Panc1 (cell line): ENCODE measurements at regions not wholly inside any gene's neighbourhood (a gene's known extent, or its start where the extent isn't known, plus 50 kb on each side); places are given as distances from the start of the nearest gene placed in this dataset.

Source experiments
- ATAC-seq: fragments of 200-7000 bp; cut with Tn5 transposase; 2 replicates; pipeline ENCODE4 v1.9.1; 2020; ENCODE audit warnings: mild to moderate bottlenecking, moderate library complexity
- BruUV-seq: library from RNA; stranded (reverse); fragments of 400-500 nt; replicated peaks from 2 replicates; lab custom pipeline; 2021; lab: Mats Ljungman, UMichigan
- CTCF ChIA-PET: fragments of 300-600 bp; sonication (Branson Sonifier 250); formaldehyde crosslinking; loops from one replicate; lab custom pipeline; 2022; ENCODE audit warnings: antibody characterized with exemption; lab: Charles Lee
- POLR2A ChIA-PET: fragments of 300-600 bp; sonication (Branson Sonifier 250); formaldehyde crosslinking; loops from one replicate; lab custom pipeline; 2022; ENCODE audit warnings: antibody characterized with exemption; lab: Charles Lee
- DNase-seq: peaks from one replicate; pipeline ENCODE4 v3.0.0-alpha.2; 2010; ENCODE audit warnings: low read depth, low spot score
- H3K27ac ChIP-seq: 2 replicates; pipeline ENCODE4 v1.5.1; 2011; ENCODE audit warnings: mild to moderate bottlenecking, low read length, inconsistent platforms
- H3K27me3 ChIP-seq: fragments of 200-500 bp; sonication (Bioruptor generic); 2 replicates; pipeline ENCODE4 v1.6.0; 2014; ENCODE audit warnings: low read length, inconsistent platforms; ENCODE audit not compliant: control insufficient read depth, insufficient read depth
- H3K36me3 ChIP-seq: fragments of 200-500 bp; sonication (Bioruptor generic); 2 replicates; pipeline ENCODE4 v1.5.1; 2014; ENCODE audit warnings: inconsistent platforms, mild to moderate bottlenecking, low read length, moderate library complexity; ENCODE audit not compliant: control insufficient read depth, insufficient read depth
- H3K4me1 ChIP-seq: 2 replicates; pipeline ENCODE4 v1.5.1; 2011; ENCODE audit warnings: inconsistent platforms, mild to moderate bottlenecking, low read length, moderate library complexity; ENCODE audit not compliant: control insufficient read depth, insufficient read depth
- H3K4me3 ChIP-seq, 2 experiments: 2 replicates each; pipeline ENCODE4 v1.5.1; 2011 to 2012; ENCODE audit warnings: low read depth in 2 of 2, low read length in 2 of 2, mild to moderate bottlenecking in 2 of 2, inconsistent platforms in 1 of 2, moderate library complexity in 1 of 2
- H3K9me3 ChIP-seq: fragments of 200-500 bp; sonication (Bioruptor generic); 2 replicates; pipeline ENCODE4 v1.5.1; 2014; ENCODE audit warnings: low read depth, mild to moderate bottlenecking, inconsistent platforms, low read length, moderate library complexity; ENCODE audit not compliant: control insufficient read depth, insufficient read depth
- CTCF ChIP-seq: fragments of 450-650 bp; IDR thresholded peaks from 2 replicates; pipeline ENCODE4 v1.5.1; 2017; ENCODE audit warnings: mild to moderate bottlenecking
- POLR2AphosphoS5 ChIP-seq: IDR thresholded peaks from 2 replicates; pipeline ENCODE4 v1.6.1; 2012; ENCODE audit warnings: mild to moderate bottlenecking, low read depth, low read length, moderate library complexity
- REST ChIP-seq, 2 experiments: IDR thresholded peaks; 2 replicates each; pipeline ENCODE4 v1.6.1; 2011 to 2012; ENCODE audit warnings: low read depth in 2 of 2, control low read depth in 1 of 2, low read length in 1 of 2, mild to moderate bottlenecking in 1 of 2, moderate library complexity in 1 of 2; ENCODE audit not compliant: insufficient read depth in 1 of 2
- SIN3A ChIP-seq: IDR thresholded peaks from 2 replicates; pipeline ENCODE4 v1.6.1; 2012; ENCODE audit warnings: low read depth, mild to moderate bottlenecking, low read length, moderate library complexity, borderline replicate concordance; ENCODE audit not compliant: insufficient read depth
- TCF7L2 ChIP-seq: IDR thresholded peaks from 2 replicates; pipeline ENCODE4 v1.6.1; 2011; ENCODE audit warnings: mild to moderate bottlenecking, low read depth, low read length, inconsistent platforms
- in situ Hi-C: cut with HindIII; loops from 2 replicates; pipeline ENCODE4 v1.10.0; 2016; ENCODE audit warnings: low sequenced_read_pairs, low pct_unique_long_range_greater_than_20kb
- intact Hi-C: fragments of 100-400 bp; cut with micrococcal nuclease; formaldehyde crosslinking; loops from one replicate; pipeline ENCODE4 v1.10.0; 2022; ENCODE audit not compliant: unreplicated experiment

GRCh38 chr5:163963881-163964280, 458.5 kb downstream of the MAT2B start:
- BruUV-seq, result no TSS peak
- CTCF ChIA-PET, result no interaction called here
- Histone ChIP-seq H3K4me3 (no peak overlapping the region), H3K36me3 (no peaks in the 10 kb centered on the region), H3K27ac (no peak overlapping the region), H3K9me3 (0 out of 2 replicates have a peak, but pooled peaks cover 2% of the 10 kb centered on the region), H3K27me3 (no peaks in the 10 kb centered on the region), H3K4me1 (no peaks in the 10 kb centered on the region)
- ATAC-seq (no peak), DNase-seq (no peak)
- POLR2A ChIA-PET, result no interaction called here
- intact Hi-C loops (no loop called here), in situ Hi-C loops (no loop called here)
- TF ChIP-seq CTCF (no peak), TCF7L2 (no peak), REST (IDR thresholded peaks at IDR 0.05; ENCODE audit: insufficient read depth in 1 of 2, low read depth in 2 of 2, low read length in 1 of 2) (no peak), SIN3A (no peak), POLR2AphosphoS5 (no peak)

- intact Hi-C loops (no loop called here), in situ Hi-C loops (no loop called here)
- POLR2A ChIA-PET, result no interaction called here
Measured at GRCh38 chr5:163964671-163965070, 459.3 kb downstream of the MAT2B start.

More at GRCh38 chr5:163964671-163965070, 459.3 kb downstream of the MAT2B start:
- CTCF ChIA-PET, result no interaction called here
- H3K4me3 ChIP-seq, result no peak overlapping the region
- no peak overlapping the region for H3K27ac ChIP-seq
- TF ChIP-seq TCF7L2 (no peak), CTCF (no peak), REST (IDR thresholded peaks at IDR 0.05; ENCODE audit: insufficient read depth in 1 of 2, low read depth in 2 of 2, low read length in 1 of 2) (no peak), POLR2AphosphoS5 (no peak), SIN3A (no peak)
- no peaks in the 10 kb centered on the region for H3K4me1 ChIP-seq
- no TSS peak for BruUV-seq
- H3K36me3 ChIP-seq, result no peaks in the 10 kb centered on the region
- 0 out of 2 replicates have a peak, but pooled peaks cover 2% of the 10 kb centered on the region for H3K9me3 ChIP-seq
- ATAC-seq (no peak), DNase-seq (no peak)
- H3K27me3 ChIP-seq, result no peaks in the 10 kb centered on the region
